ENCODE measurements at regions not wholly inside any gene's neighbourhood (a gene's known extent, or its start where the extent isn't known, plus 50 kb on each side); places are given as distances from the start of the nearest gene placed in this dataset.
"Not testable (repeated sequence)": the region's sequence is repeated elsewhere in the genome, so short reads cannot be mapped to it uniquely, and the experiment has no call there.

- DNase-seq (ENCODE audit: low spot score) = no peak
Measured at GRCh38 chr7:69341288-69341687, 257.0 kb upstream of the AUTS2 start.

DNA sequence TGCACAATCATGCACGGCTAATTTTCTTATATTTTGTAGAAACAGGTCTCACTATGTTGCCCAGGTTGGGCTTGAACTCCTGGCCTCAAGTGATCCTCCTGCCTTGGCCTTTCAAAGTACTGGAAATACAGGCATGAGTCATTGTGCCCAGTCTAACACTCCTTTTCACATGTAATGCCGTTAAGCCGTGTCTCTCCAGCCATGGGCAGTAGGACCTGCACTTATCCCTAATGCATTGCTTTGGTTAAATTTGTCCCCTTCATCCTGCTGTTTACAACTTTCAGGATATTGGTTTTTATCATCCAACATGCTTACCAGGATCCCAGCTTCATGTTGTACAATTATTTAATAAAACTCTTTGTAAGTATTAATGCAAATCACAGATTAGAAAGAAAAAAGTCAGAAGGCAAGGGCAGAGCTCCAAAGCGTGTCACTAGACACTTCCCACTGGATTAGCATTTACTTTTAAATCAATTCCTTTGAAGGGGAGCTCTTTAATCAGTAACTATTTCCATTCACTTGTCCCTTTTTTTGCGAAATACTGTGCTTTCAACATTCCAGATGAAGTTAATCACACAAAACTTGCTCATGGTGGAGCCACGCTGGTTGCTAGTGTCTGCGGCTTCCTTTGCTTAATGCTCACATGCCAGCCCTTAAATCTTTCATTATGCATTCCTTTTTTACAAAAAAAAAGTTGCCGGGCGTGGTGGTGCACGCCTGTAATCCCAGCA lies 256.0 kb upstream of the AUTS2 start:
- no peak for DNase-seq (ENCODE audit: low spot score)

GRCh38 chr7:69349291-69349690 lies 249.0 kb upstream of the AUTS2 start:
- no peak for DNase-seq (ENCODE audit: low spot score)

DNA sequence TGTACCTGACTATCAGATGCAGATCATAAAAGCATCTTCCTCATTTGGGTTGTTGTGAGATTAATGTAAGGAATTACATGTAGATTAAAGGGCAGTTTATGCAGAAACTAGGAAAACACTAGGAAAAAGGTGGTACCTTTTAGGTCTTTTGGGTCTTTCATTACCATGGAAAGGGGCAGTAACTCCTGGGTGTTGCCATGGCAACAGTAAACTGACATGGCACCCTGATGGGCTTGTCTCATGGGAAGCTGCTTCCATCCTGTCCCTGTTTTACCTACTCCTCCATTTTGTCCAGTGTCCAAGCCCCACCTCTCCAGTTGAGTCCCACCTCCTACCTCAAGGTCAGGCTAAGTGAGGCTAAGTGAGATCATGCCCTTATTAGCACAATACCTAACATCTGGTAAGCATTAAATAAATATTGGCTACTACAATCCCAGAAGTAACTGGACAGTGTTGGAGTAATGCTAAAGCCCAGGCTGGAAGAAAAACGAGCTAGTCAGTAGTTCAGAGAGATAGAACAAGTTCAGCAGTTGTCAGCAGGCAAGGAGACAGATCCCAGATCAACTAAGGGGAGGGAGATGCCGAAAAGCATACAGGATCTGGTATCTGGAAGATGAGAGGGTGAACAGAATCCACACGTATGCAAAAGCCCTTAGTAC lies 240.0 kb upstream of the AUTS2 start:
- no peak for DNase-seq (ENCODE audit: low spot score)

GRCh38 chr7:69359003-69359700 lies 239.1 kb upstream of the AUTS2 start:
- DNase-seq (ENCODE audit: low spot score) = no peak

- no peak for DNase-seq (ENCODE audit: low spot score)
Measured at GRCh38 chr7:69360913-69361312, 237.4 kb upstream of the AUTS2 start.

DNA sequence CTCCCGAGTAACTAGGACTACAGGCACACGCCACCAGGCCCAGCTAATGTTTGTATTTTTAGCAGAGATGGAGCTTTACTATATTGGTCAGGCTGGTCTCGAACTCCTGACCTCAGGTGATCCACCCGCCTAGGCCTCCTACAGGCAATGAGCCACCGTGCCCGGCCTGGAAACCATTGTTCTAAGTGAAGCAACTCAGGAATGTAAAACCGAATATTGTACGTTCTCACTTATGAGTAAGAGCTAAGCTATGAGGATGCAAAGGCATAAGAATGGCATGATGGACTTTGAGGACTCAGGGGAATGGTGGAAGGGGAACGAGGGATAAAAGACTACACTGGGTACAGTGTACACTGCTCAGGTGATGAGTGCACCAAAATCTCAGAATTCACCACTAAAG lies 235.1 kb upstream of the AUTS2 start:
- DNase-seq (ENCODE audit: low spot score) = no peak

DNA sequence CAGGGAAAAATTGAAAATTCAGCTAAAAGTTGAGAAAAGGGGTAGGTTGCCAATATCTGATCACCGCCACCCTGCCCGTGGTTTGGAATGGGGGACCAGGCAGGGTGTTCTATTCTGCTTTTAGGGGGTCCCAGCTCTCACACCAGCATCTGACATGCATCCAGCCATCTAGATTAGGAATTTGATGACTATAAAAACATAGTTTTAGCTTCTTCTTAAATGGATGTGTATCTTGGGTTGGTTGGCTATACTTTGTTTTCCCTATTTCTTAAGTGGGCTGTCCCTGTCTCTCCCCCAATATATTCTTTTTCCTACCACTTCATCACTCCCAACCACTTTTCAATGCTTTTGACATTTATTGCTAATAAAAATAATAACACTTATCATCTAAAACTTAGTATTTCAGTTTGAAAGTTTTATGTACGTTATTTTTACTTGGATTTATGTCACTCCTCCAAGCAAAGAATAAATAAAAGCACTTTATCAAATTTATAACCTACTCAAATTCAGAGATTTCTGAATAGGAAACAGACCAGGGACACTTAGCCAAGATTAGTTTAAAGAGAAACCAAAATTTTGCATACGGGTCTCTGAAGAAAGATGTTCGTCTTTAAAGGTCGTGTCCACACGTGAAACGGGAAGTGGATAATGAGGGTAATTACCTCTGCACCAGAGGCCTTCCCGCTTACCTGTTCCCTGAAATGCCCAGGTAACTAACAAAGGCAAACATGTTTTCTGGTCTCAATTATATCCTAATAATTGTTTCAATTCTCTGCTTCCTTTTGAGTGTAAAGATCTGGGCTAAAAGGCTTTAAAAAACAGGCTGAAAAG lies 233.2 kb upstream of the AUTS2 start:
- no peak for DNase-seq (ENCODE audit: low spot score)

DNA sequence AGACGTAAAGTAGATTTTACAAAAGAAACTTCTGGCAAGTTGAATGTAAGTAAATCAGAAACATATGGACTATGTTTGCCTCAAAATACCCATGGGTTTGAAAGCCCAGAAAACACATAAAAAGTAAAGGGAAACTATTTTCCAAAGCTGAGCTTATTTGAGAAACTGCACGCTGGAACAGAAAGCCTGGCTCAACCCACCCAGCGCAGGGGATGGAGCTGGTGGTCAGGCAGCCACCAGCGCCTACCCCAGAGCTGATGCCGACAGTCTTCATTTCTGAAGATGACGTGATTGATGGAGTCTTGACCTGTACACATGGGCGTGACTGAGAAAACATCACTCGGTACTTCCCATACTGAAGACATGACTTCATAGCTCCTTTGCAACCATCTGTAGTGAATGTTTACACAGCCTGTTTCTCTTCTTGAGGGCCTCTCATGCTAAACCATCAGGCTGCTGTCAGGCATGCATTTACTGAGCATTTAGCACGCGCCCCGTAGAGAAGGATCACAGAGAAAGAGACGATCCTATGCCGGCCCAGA lies 232.6 kb upstream of the AUTS2 start:
- no peak for DNase-seq (ENCODE audit: low spot score)

DNA sequence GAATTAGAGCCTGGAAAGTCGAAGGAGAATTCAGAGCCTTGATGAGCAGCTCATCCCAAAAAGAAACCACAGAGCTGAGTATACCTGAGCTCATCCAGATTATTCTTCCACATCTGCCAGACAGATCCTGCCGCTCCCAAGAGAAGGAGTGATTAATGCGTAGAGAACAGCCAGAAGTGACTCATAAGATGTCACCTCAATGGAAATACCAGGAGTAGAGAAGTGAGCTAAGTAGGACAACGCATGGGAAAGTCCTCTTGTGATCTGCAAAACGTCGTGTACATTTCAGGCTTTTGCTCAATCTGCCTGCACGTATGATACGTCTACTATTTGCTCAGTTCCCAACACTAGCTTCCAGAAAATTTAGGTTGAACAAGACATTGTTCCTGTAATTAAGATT lies 230.5 kb upstream of the AUTS2 start:
- DNase-seq (ENCODE audit: low spot score) = no peak

GRCh38 chr7:69373171-69374043 lies 224.9 kb upstream of the AUTS2 start:
- no peak for DNase-seq (ENCODE audit: low spot score)

GRCh38 chr7:69374044-69374425 lies 224.2 kb upstream of the AUTS2 start:
- DNase-seq (ENCODE audit: low spot score) = no peak

GRCh38 chr7:69377191-69377590 lies 221.1 kb upstream of the AUTS2 start:
- no peak for DNase-seq (ENCODE audit: low spot score)

DNA sequence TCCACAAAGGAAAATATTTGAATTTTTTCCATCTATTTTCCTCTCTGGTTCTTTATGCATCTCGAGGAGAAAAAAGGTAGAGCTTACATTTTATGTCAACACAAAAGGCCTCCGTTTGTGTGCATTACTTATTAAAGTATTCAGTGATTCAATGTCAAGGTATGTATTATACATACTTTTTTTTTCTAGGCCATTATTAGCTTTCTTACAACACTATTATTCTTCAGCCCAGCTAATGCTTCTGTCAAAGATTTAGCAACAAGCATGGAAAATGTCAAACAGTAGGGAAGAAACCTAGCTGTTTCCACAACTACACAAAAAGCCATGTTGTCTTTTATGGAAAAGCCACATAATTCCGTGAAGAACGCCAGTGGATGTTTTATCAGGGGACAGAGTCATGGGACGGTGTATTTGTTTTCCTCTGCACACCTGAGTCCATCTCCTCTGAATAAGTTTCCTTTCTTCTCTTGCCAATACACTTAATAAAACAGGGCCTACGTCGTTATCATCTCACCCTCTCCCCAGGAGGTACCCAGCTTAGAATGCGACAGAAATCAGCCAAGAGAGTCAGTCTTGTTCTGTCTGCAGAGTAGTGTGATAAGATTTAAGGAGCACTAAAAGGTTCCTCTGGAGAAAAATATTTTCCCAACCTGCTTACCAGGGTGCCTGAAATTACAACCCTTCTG lies 209.7 kb upstream of the AUTS2 start:
- no peak for DNase-seq (ENCODE audit: low spot score)

- DNase-seq (ENCODE audit: low spot score) = no peak
Measured at GRCh38 chr7:69389216-69389615, 209.1 kb upstream of the AUTS2 start.

DNA sequence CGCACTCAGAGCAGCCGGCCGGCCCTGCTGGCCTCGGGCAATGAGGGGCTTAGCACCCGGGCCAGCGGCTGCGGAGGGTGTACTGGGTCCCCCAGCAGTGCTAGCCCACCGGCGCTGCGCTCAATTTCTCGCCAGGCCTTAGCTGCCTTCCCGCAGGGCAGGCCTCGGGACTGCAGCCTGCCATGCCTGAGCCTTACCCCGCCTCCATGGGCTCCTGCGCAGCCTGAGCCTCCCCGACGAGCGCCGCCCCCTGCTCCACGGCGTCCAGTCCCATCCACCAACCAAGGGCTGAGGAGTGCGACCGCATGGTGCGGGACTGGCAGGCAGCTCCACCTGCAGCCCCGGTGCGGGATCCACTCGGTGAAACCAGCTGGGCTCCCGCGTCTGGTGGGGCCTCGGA lies 204.4 kb upstream of the AUTS2 start:
- not testable (repeated sequence) for DNase-seq (ENCODE audit: low spot score)

DNA sequence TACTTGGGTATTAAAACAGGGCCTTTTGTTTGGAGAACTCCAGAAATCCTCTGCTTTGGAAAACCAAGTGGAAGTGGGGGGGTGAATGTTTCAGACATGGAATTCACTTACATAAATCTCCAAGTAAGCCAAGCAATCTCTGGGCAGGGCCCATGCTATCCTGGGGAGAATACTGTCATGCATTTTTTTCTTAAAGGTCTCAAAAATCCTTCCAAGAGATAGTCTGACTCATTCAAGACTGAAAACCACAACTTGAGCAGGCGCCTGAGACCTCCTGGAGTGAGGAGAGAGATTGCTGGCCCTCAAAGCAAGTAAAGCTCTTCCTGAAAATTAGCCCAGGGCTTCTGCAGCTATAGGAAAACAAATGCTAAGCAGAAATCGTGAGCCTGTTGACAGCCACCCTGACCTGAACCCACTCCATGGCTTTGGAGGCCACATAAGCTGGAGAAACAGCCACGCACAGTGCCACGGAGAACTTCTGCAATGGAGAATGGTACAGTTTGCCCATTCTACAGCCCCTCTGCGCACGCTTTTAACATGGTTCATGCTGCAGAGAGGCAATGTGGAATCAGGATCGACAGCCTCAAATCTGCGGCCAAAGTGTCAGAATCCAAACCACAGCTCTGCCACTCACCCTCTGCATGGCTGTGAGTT lies 203.1 kb upstream of the AUTS2 start:
- DNase-seq (ENCODE audit: low spot score) = no peak

DNA sequence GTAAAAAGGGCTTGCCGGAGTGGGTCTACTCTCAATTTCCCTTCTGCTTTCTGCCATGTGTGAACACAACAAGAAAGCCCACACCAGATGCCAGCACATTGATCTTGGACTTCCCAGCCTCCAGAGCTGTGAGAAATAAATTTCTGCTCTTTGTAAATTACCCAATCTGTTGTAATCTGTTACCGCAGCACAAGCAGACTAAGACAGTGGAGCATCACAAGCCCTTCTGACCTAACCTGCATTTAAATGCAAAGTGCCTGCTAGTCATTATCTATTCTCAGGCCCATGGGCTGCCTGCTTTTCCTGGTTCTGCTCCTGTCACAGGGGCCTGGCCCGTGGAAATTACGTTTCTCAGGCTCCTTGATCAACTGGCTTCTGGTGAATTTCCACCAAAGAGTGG lies 199.3 kb upstream of the AUTS2 start:
- DNase-seq (ENCODE audit: low spot score) = no peak

DNA sequence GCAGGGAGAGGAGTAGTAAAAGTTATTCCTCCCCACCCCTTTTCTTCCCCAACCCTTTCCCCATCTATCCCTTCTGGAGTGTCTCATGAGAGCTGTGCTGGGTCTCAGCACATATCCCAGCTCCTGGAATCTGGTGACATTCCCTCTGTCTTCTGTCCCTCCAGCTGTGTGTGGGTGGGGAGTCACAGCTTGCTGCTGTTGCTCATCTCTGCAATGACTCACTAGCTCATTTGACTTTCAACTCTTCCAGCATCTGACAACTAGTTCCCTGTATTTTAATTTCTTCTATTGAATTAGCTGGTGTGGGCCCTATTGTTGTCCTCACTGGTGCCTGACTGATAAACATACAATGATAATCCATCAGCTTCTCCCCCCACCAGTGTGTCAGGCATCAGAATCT lies 198.9 kb upstream of the AUTS2 start:
- no peak for DNase-seq (ENCODE audit: low spot score)

- no peak for DNase-seq (ENCODE audit: low spot score)
Measured at GRCh38 chr7:69402696-69403095, 195.6 kb upstream of the AUTS2 start.

Data from germinal center (tissue), 1 donor.